HEK293 (cell line): ENCODE measurements at regions not wholly inside any gene's neighbourhood (a gene's known extent, or its start where the extent isn't known, plus 50 kb on each side); places are given as distances from the start of the nearest gene placed in this dataset.

Experiments used
- KLF9 ChIP-seq: fragments of 450-650 bp; formaldehyde crosslinking; IDR thresholded peaks from 2 replicates; pipeline ENCODE4 v1.5.1; 2016; ENCODE audit warnings: missing biosample characterization, missing genetic modification characterization, low read depth
- MEIS1 ChIP-seq: sonication (generic); formaldehyde crosslinking; IDR thresholded peaks from 2 replicates; pipeline ENCODE4 v1.8.1; 2022; ENCODE audit warnings: missing genetic modification reagents, mild to moderate bottlenecking, borderline replicate concordance
- MYNN ChIP-seq: fragments of 450-650 bp; formaldehyde crosslinking; IDR thresholded peaks from 2 replicates; pipeline ENCODE4 v1.5.1; 2016; ENCODE audit warnings: missing biosample characterization, missing genetic modification characterization, borderline replicate concordance
- OVOL3 ChIP-seq: fragments of 450-650 bp; formaldehyde crosslinking; IDR thresholded peaks from 2 replicates; pipeline ENCODE4 v1.5.1; 2016; ENCODE audit warnings: missing biosample characterization, missing genetic modification characterization
- ZNF16 ChIP-seq: fragments of 450-650 bp; formaldehyde crosslinking; IDR thresholded peaks from 2 replicates; pipeline ENCODE4 v1.5.1; 2016; ENCODE audit warnings: low read depth, missing biosample characterization, missing genetic modification characterization
- ZNF221 ChIP-seq: fragments of 450-650 bp; formaldehyde crosslinking; IDR thresholded peaks from 2 replicates; pipeline ENCODE4 v1.5.1; 2017; ENCODE audit warnings: missing biosample characterization, missing genetic modification characterization, borderline replicate concordance
- ZNF549 ChIP-seq: fragments of 450-650 bp; IDR thresholded peaks from 2 replicates; pipeline ENCODE4 v1.5.1; 2018; ENCODE audit warnings: missing biosample characterization, missing genetic modification characterization, mild to moderate bottlenecking, inconsistent platforms, moderate library complexity
- TF ChIP-seq, protein P1 (sequence below): fragments of 450-650 bp; formaldehyde crosslinking; IDR thresholded peaks from 2 replicates; pipeline ENCODE4 v1.5.1; 2016; ENCODE audit warnings: missing biosample characterization, missing genetic modification characterization, borderline replicate concordance
- TF ChIP-seq, protein P2 (sequence below): fragments of 450-650 bp; formaldehyde crosslinking; IDR thresholded peaks from 2 replicates; pipeline ENCODE4 v1.5.1; 2016; ENCODE audit warnings: missing biosample characterization, missing genetic modification characterization
- TF ChIP-seq, protein P3 (sequence below): fragments of 450-650 bp; formaldehyde crosslinking; IDR thresholded peaks from 2 replicates; pipeline ENCODE4 v1.5.1; 2016; ENCODE audit warnings: missing biosample characterization, missing genetic modification characterization, borderline replicate concordance
- TF ChIP-seq, protein P4 (sequence below): fragments of 450-650 bp; formaldehyde crosslinking; IDR thresholded peaks from 2 replicates; pipeline ENCODE4 v1.5.1; 2016; ENCODE audit warnings: missing biosample characterization, missing genetic modification characterization
- TF ChIP-seq, protein P5 (sequence below): fragments of 450-650 bp; formaldehyde crosslinking; IDR thresholded peaks from 2 replicates; pipeline ENCODE4 v1.5.1; 2016; ENCODE audit warnings: missing biosample characterization, missing genetic modification characterization, low read depth

DNA sequence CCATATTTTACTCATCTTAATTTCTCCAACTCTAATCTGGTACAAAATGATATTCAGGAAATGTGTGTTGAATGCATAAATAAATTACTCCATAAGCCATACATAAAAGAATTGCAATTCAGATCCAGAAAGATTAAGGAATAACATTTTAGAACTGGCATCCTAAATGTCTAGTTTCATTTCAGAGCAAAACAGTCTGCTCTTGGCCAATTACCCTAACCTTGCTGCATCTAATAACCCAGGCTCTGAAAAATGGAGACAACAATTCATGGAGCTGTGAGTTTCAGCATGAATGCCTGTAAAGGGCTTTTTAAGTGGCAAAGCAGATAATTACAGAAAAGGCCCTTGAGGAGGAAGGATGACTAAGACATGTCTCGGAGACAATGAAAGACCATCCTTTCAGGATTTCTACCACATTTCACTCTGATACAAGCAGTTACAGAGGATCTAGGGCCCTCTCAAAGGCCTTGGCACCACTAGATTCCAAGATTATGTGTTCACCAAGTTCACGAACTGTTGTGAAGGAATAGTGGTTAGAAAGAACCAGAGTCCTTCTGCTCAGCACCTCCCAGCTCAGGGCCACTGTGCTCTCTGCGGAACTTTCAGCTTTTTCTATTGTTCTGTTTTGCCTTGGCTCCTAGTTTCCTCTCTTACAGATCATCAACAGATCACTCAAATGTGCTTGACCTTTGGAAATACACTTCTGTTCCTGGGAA is 157.6 kb upstream of the BLID start (continued):
- TF ChIP-seq, protein P1, sequence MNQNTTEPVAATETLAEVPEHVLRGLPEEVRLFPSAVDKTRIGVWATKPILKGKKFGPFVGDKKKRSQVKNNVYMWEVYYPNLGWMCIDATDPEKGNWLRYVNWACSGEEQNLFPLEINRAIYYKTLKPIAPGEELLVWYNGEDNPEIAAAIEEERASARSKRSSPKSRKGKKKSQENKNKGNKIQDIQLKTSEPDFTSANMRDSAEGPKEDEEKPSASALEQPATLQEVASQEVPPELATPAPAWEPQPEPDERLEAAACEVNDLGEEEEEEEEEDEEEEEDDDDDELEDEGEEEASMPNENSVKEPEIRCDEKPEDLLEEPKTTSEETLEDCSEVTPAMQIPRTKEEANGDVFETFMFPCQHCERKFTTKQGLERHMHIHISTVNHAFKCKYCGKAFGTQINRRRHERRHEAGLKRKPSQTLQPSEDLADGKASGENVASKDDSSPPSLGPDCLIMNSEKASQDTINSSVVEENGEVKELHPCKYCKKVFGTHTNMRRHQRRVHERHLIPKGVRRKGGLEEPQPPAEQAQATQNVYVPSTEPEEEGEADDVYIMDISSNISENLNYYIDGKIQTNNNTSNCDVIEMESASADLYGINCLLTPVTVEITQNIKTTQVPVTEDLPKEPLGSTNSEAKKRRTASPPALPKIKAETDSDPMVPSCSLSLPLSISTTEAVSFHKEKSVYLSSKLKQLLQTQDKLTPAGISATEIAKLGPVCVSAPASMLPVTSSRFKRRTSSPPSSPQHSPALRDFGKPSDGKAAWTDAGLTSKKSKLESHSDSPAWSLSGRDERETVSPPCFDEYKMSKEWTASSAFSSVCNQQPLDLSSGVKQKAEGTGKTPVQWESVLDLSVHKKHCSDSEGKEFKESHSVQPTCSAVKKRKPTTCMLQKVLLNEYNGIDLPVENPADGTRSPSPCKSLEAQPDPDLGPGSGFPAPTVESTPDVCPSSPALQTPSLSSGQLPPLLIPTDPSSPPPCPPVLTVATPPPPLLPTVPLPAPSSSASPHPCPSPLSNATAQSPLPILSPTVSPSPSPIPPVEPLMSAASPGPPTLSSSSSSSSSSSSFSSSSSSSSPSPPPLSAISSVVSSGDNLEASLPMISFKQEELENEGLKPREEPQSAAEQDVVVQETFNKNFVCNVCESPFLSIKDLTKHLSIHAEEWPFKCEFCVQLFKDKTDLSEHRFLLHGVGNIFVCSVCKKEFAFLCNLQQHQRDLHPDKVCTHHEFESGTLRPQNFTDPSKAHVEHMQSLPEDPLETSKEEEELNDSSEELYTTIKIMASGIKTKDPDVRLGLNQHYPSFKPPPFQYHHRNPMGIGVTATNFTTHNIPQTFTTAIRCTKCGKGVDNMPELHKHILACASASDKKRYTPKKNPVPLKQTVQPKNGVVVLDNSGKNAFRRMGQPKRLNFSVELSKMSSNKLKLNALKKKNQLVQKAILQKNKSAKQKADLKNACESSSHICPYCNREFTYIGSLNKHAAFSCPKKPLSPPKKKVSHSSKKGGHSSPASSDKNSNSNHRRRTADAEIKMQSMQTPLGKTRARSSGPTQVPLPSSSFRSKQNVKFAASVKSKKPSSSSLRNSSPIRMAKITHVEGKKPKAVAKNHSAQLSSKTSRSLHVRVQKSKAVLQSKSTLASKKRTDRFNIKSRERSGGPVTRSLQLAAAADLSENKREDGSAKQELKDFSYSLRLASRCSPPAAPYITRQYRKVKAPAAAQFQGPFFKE (tag by site-specific recombination): no peak
- TF ChIP-seq MYNN: no peak
- TF ChIP-seq, protein P2, sequence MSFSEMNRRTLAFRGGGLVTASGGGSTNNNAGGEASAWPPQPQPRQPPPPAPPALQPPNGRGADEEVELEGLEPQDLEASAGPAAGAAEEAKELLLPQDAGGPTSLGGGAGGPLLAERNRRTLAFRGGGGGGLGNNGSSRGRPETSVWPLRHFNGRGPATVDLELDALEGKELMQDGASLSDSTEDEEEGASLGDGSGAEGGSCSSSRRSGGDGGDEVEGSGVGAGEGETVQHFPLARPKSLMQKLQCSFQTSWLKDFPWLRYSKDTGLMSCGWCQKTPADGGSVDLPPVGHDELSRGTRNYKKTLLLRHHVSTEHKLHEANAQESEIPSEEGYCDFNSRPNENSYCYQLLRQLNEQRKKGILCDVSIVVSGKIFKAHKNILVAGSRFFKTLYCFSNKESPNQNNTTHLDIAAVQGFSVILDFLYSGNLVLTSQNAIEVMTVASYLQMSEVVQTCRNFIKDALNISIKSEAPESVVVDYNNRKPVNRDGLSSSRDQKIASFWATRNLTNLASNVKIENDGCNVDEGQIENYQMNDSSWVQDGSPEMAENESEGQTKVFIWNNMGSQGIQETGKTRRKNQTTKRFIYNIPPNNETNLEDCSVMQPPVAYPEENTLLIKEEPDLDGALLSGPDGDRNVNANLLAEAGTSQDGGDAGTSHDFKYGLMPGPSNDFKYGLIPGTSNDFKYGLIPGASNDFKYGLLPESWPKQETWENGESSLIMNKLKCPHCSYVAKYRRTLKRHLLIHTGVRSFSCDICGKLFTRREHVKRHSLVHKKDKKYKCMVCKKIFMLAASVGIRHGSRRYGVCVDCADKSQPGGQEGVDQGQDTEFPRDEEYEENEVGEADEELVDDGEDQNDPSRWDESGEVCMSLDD (tag by site-specific recombination): no peak
- no peak for TF ChIP-seq ZNF221 (tag by site-specific recombination)
- TF ChIP-seq, protein P3, sequence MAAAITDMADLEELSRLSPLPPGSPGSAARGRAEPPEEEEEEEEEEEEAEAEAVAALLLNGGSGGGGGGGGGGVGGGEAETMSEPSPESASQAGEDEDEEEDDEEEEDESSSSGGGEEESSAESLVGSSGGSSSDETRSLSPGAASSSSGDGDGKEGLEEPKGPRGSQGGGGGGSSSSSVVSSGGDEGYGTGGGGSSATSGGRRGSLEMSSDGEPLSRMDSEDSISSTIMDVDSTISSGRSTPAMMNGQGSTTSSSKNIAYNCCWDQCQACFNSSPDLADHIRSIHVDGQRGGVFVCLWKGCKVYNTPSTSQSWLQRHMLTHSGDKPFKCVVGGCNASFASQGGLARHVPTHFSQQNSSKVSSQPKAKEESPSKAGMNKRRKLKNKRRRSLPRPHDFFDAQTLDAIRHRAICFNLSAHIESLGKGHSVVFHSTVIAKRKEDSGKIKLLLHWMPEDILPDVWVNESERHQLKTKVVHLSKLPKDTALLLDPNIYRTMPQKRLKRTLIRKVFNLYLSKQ: no peak
- TF ChIP-seq, protein P4, sequence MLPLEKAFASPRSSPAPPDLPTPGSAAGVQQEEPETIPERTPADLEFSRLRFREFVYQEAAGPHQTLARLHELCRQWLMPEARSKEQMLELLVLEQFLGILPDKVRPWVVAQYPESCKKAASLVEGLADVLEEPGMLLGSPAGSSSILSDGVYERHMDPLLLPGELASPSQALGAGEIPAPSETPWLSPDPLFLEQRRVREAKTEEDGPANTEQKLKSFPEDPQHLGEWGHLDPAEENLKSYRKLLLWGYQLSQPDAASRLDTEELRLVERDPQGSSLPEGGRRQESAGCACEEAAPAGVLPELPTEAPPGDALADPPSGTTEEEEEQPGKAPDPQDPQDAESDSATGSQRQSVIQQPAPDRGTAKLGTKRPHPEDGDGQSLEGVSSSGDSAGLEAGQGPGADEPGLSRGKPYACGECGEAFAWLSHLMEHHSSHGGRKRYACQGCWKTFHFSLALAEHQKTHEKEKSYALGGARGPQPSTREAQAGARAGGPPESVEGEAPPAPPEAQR (tag by site-specific recombination): no peak
- TF ChIP-seq, protein P5, sequence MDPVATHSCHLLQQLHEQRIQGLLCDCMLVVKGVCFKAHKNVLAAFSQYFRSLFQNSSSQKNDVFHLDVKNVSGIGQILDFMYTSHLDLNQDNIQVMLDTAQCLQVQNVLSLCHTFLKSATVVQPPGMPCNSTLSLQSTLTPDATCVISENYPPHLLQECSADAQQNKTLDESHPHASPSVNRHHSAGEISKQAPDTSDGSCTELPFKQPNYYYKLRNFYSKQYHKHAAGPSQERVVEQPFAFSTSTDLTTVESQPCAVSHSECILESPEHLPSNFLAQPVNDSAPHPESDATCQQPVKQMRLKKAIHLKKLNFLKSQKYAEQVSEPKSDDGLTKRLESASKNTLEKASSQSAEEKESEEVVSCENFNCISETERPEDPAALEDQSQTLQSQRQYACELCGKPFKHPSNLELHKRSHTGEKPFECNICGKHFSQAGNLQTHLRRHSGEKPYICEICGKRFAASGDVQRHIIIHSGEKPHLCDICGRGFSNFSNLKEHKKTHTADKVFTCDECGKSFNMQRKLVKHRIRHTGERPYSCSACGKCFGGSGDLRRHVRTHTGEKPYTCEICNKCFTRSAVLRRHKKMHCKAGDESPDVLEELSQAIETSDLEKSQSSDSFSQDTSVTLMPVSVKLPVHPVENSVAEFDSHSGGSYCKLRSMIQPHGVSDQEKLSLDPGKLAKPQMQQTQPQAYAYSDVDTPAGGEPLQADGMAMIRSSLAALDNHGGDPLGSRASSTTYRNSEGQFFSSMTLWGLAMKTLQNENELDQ: no peak
- no peak for TF ChIP-seq OVOL3 (tag by site-specific recombination)
- no peak for TF ChIP-seq ZNF549
- no peak for TF ChIP-seq KLF9 (tag by site-specific recombination)
- TF ChIP-seq MEIS1 (CRISPR knock-in tag): no peak
- no peak for TF ChIP-seq ZNF16 (tag by site-specific recombination)
